Naive thymus-derived CD4-positive, alpha-beta T cell (primary cell): ENCODE measurements at regions not wholly inside any gene's neighbourhood (a gene's known extent, or its start where the extent isn't known, plus 50 kb on each side); places are given as distances from the start of the nearest gene placed in this dataset.

Experiments
- ATAC-seq: fragments of 150-1000 bp; cut with Tn5 transposase; 2 replicates; pipeline ENCODE4 v1.10.0; 2021; ENCODE audit warnings: mild to moderate bottlenecking, moderate library complexity
- CTCF ChIA-PET: fragments of 350-600 bp; sonication (Branson Sonifier 250); formaldehyde crosslinking; loops from one replicate; lab custom pipeline; 2021; ENCODE audit warnings: antibody characterized with exemption; lab: Charles Lee
- POLR2A ChIA-PET: fragments of 350-600 bp; sonication (Branson Sonifier 250); formaldehyde crosslinking; loops from one replicate; lab custom pipeline; 2021; ENCODE audit warnings: antibody characterized with exemption, inconsistent platforms; lab: Charles Lee
- DNase-seq, 9 donors: peaks; one replicate each; pipeline versions ENCODE4 v3.0.0 to v3.0.0-alpha.2; 2020 to 2022; ENCODE audit warnings: mixed read lengths in 1 of 9
- H3K27ac ChIP-seq: one replicate; pipeline ENCODE4 v1.7.0; 2013; ENCODE audit warnings: mild to moderate bottlenecking, low read depth, low read length, moderate library complexity
- H3K27me3 ChIP-seq, 2 donors: one replicate each; pipeline ENCODE4 v1.7.0; 2013; ENCODE audit warnings: low read length in 2 of 2, mild to moderate bottlenecking in 2 of 2, moderate library complexity in 2 of 2; ENCODE audit not compliant: control insufficient read depth in 2 of 2, insufficient read depth in 2 of 2
- H3K36me3 ChIP-seq, 3 experiments: 1 replicate in 2 of 3; 2 replicates in 1 of 3; pipeline ENCODE4 v1.7.0; 2013; ENCODE audit warnings: low read length in 3 of 3, mild to moderate bottlenecking in 3 of 3, moderate library complexity in 1 of 3; ENCODE audit not compliant: insufficient read depth in 3 of 3, control insufficient read depth in 2 of 3
- H3K4me1 ChIP-seq, 2 donors: one replicate each; pipeline ENCODE4 v1.7.0; 2013; ENCODE audit warnings: low read length in 2 of 2, mild to moderate bottlenecking in 2 of 2, moderate library complexity in 1 of 2; ENCODE audit not compliant: control insufficient read depth in 2 of 2, insufficient read depth in 2 of 2
- H3K4me3 ChIP-seq: 2 replicates; pipeline ENCODE4 v1.7.0; 2013; ENCODE audit warnings: mild to moderate bottlenecking, low read length
- H3K9me3 ChIP-seq, 3 experiments: 1 replicate in 2 of 3; 2 replicates in 1 of 3; pipeline ENCODE4 v1.7.0; 2013; ENCODE audit warnings: low read length in 3 of 3; ENCODE audit not compliant: control insufficient read depth in 2 of 3
- H3K27ac Mint-ChIP-seq, 9 donors: one replicate each; pipeline ENCODE4 v1.8.0; 2020 to 2022; ENCODE audit warnings: mixed read lengths in 9 of 9, mild to moderate bottlenecking in 8 of 9, moderate library complexity in 5 of 9, inconsistent platforms in 2 of 9
- H3K27me3 Mint-ChIP-seq, 5 donors: one replicate each; pipeline ENCODE4 v1.8.0; 2021 to 2022; ENCODE audit warnings: mixed read lengths in 5 of 5, mild to moderate bottlenecking in 1 of 5
- H3K36me3 Mint-ChIP-seq, 5 donors: one replicate each; pipeline ENCODE4 v1.8.0; 2020 to 2022; ENCODE audit warnings: mixed read lengths in 5 of 5, mild to moderate bottlenecking in 3 of 5, inconsistent platforms in 1 of 5
- H3K4me1 Mint-ChIP-seq, 7 donors: one replicate each; pipeline ENCODE4 v1.8.0; 2020 to 2022; ENCODE audit warnings: mixed read lengths in 7 of 7, mild to moderate bottlenecking in 3 of 7, inconsistent platforms in 1 of 7
- H3K4me3 Mint-ChIP-seq, 10 donors: one replicate each; pipeline ENCODE4 v1.8.0; 2020 to 2022; ENCODE audit warnings: mild to moderate bottlenecking in 10 of 10, mixed read lengths in 10 of 10, moderate library complexity in 6 of 10, inconsistent platforms in 2 of 10
- H3K9me3 Mint-ChIP-seq, 11 donors: one replicate each; pipeline ENCODE4 v1.8.0; 2020 to 2022; ENCODE audit warnings: mixed read lengths in 11 of 11, mild to moderate bottlenecking in 4 of 11, inconsistent platforms in 1 of 11, moderate library complexity in 1 of 11
- intact Hi-C, 2 donors: fragments of 100-400 bp; cut with micrococcal nuclease; formaldehyde crosslinking; loops; one replicate each; pipeline ENCODE4 v1.15.1; 2023

GRCh38 chr22:44586999-44587736, 89.1 kb upstream of the RTL6 start:
- H3K4me3 Mint-ChIP-seq, result peak overlapping the region in 1 of 10 donors; percentile 46
- H3K36me3 ChIP-seq, result no peaks in the 10 kb centered on the region
- H3K36me3 Mint-ChIP-seq, result no peaks in the 10 kb centered on the region
- ATAC-seq (no peak), DNase-seq (no peak)
- H3K27me3 Mint-ChIP-seq, result peaks cover 10 to 41% (median 30%) of the 10 kb centered on the region in 5 donors
- POLR2A ChIA-PET, result no interaction called here
- intact Hi-C loops, result no loop called here
- H3K27ac ChIP-seq, result no peak overlapping the region
- H3K27me3 ChIP-seq, result no peaks in the 10 kb centered on the region
- CTCF ChIA-PET, result no interaction called here
- peaks cover 0 to 5% (median 0%) of the 10 kb centered on the region in 7 donors for H3K4me1 Mint-ChIP-seq
- H3K27ac Mint-ChIP-seq, result no peak overlapping the region
- no peaks in the 10 kb centered on the region for H3K9me3 ChIP-seq
- no peaks in the 10 kb centered on the region for H3K4me1 ChIP-seq
- no peak overlapping the region for H3K4me3 ChIP-seq
- peaks cover 0 to 3% (median 0%) of the 10 kb centered on the region in 11 donors for H3K9me3 Mint-ChIP-seq

GRCh38 chr22:44586351-44586990, 88.4 kb upstream of the RTL6 start:
- no peaks in the 10 kb centered on the region for H3K36me3 ChIP-seq
- H3K27ac Mint-ChIP-seq, result no peak overlapping the region
- ChIA-PET CTCF (interaction anchor here (0.6 kb wide), 1 partner anchor 672 kb away, joined by 3 read pairs; no protein-coding TSS in a partner anchor), POLR2A (no interaction called here)
- H3K27ac ChIP-seq, result no peak overlapping the region
- intact Hi-C loops, result no loop called here
- no peak for DNase-seq
- H3K4me3 ChIP-seq, result no peak overlapping the region
- no peaks in the 10 kb centered on the region for H3K27me3 ChIP-seq
- H3K9me3 Mint-ChIP-seq, result peaks cover 0 to 3% (median 0%) of the 10 kb centered on the region in 11 donors
- H3K4me3 Mint-ChIP-seq, result peak overlapping the region in 1 of 10 donors; percentile 46
- peaks cover 10 to 37% (median 30%) of the 10 kb centered on the region in 5 donors for H3K27me3 Mint-ChIP-seq
- no peaks in the 10 kb centered on the region for H3K4me1 ChIP-seq
- ATAC-seq, result no peak
- H3K36me3 Mint-ChIP-seq, result no peaks in the 10 kb centered on the region
- no peaks in the 10 kb centered on the region for H3K9me3 ChIP-seq
- peaks cover 0 to 5% (median 0%) of the 10 kb centered on the region in 7 donors for H3K4me1 Mint-ChIP-seq

GRCh38 chr22:44585559-44586350, 87.7 kb upstream of the RTL6 start:
- POLR2A ChIA-PET, result no interaction called here
- Mint-ChIP-seq H3K36me3 (no peaks in the 10 kb centered on the region), H3K27ac (no peak overlapping the region), H3K27me3 (peaks cover 10 to 37% (median 30%) of the 10 kb centered on the region in 5 donors), H3K4me3 (no peak overlapping the region), H3K4me1 (peaks cover 0 to 5% (median 0%) of the 10 kb centered on the region in 7 donors), H3K9me3 (peaks cover 0 to 3% (median 0%) of the 10 kb centered on the region in 11 donors)
- Histone ChIP-seq H3K4me3 (no peak overlapping the region), H3K27ac (no peak overlapping the region), H3K36me3 (no peaks in the 10 kb centered on the region), H3K27me3 (no peaks in the 10 kb centered on the region), H3K9me3 (no peaks in the 10 kb centered on the region), H3K4me1 (no peaks in the 10 kb centered on the region)
- intact Hi-C loops, result no loop called here
- CTCF ChIA-PET, result interaction anchor here (0.6 kb wide), 1 partner anchor 671 kb away, joined by 3 read pairs; no protein-coding TSS in a partner anchor
- no peak for ATAC-seq
- no peak for DNase-seq

GRCh38 chr22:44584256-44584902, 86.3 kb upstream of the RTL6 start:
- H3K4me1 Mint-ChIP-seq, result peaks cover 0 to 5% (median 0%) of the 10 kb centered on the region in 7 donors
- Histone ChIP-seq H3K4me3 (no peak overlapping the region), H3K27ac (no peak overlapping the region), H3K27me3 (no peaks in the 10 kb centered on the region), H3K9me3 (no peaks in the 10 kb centered on the region), H3K4me1 (no peaks in the 10 kb centered on the region), H3K36me3 (no peaks in the 10 kb centered on the region)
- H3K4me3 Mint-ChIP-seq, result no peak overlapping the region
- ChIA-PET CTCF (no interaction called here), POLR2A (no interaction called here)
- peaks cover 0 to 3% (median 0%) of the 10 kb centered on the region in 11 donors for H3K9me3 Mint-ChIP-seq
- H3K27me3 Mint-ChIP-seq, result peaks cover 10 to 37% (median 27%) of the 10 kb centered on the region in 5 donors
- H3K36me3 Mint-ChIP-seq, result no peaks in the 10 kb centered on the region
- ATAC-seq, result no peak
- DNase-seq, result no peak
- no peak overlapping the region for H3K27ac Mint-ChIP-seq
- intact Hi-C loops, result no loop called here

- intact Hi-C loops, result no loop called here
- H3K4me1 Mint-ChIP-seq, result peaks cover 0 to 5% (median 0%) of the 10 kb centered on the region in 7 donors
- CTCF ChIA-PET, result no interaction called here
- peaks cover 0 to 1% (median 0%) of the 10 kb centered on the region in 11 donors for H3K9me3 Mint-ChIP-seq
- no peak overlapping the region for H3K4me3 ChIP-seq
- peaks cover 10 to 41% (median 24%) of the 10 kb centered on the region in 5 donors for H3K27me3 Mint-ChIP-seq
- no peak overlapping the region for H3K27ac Mint-ChIP-seq
- no peaks in the 10 kb centered on the region for H3K36me3 ChIP-seq
- POLR2A ChIA-PET, result no interaction called here
- DNase-seq, result no peak
- H3K9me3 ChIP-seq, result no peaks in the 10 kb centered on the region
- no peaks in the 10 kb centered on the region for H3K4me1 ChIP-seq
- H3K36me3 Mint-ChIP-seq, result peaks cover 0 to 3% (median 0%) of the 10 kb centered on the region in 5 donors
- no peak overlapping the region for H3K27ac ChIP-seq
- H3K4me3 Mint-ChIP-seq, result no peak overlapping the region
- ATAC-seq, result no peak
- H3K27me3 ChIP-seq, result no peaks in the 10 kb centered on the region
Measured at GRCh38 chr22:44583854-44584253, 85.8 kb upstream of the RTL6 start.

DNA sequence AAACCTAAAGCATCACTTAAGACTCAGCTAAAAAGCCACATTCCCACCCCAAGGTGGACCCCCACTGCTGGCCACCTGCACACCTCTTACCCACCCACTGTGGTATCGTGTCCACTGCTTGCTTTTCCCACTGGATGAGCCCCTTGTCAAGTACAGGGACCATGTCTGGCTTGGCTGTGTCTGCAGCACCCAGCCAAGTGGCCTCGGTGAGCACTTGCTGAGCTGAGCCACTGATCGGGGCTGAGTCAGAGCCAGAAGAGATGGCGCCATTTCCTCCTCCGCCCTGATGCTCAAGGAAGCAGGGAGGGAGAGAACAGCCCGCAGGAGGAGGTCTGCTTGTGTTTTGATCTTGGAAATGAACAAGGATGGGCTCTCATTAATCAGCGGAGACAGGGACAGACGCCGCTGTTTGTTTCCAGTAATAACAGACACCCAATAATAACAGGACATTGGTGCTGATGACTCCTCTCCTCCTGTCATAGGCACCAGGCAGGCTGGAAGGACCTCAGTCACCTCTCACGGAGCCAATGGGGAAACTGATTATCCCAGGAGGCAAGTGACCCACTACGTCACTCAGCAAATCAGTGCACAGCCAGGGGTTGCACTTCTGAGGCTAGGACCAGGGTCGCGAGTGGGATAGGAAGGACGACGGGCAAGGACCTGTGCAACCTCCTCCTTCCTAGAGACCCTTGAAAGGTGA, 85.2 kb upstream of the RTL6 start:
- Mint-ChIP-seq H3K9me3 (peaks cover 0 to 1% (median 0%) of the 10 kb centered on the region in 11 donors), H3K27ac (no peak overlapping the region), H3K4me3 (no peak overlapping the region), H3K4me1 (peaks cover 0 to 5% (median 0%) of the 10 kb centered on the region in 7 donors), H3K27me3 (peaks cover 10 to 45% (median 24%) of the 10 kb centered on the region in 5 donors), H3K36me3 (peaks cover 0 to 3% (median 0%) of the 10 kb centered on the region in 5 donors)
- DNase-seq (no peak), ATAC-seq (no peak)
- intact Hi-C loops, result no loop called here
- Histone ChIP-seq H3K36me3 (no peaks in the 10 kb centered on the region), H3K27ac (no peak overlapping the region), H3K27me3 (no peaks in the 10 kb centered on the region), H3K4me1 (no peaks in the 10 kb centered on the region), H3K9me3 (no peaks in the 10 kb centered on the region), H3K4me3 (no peak overlapping the region)
- ChIA-PET POLR2A (no interaction called here), CTCF (no interaction called here)
